SJSA1 (cell line): ENCODE measurements at regions not wholly inside any gene's neighbourhood (a gene's known extent, or its start where the extent isn't known, plus 50 kb on each side); places are given as distances from the start of the nearest gene placed in this dataset.
"Not testable (repeated sequence)": the region's sequence is repeated elsewhere in the genome, so short reads cannot be mapped to it uniquely, and the experiment has no call there.

Source experiments
- DNase-seq, 2 experiments: peaks; one replicate each; pipeline ENCODE4 v3.0.0-alpha.2; 2015 to 2020; ENCODE audit warnings: low spot score in 2 of 2, low read depth in 1 of 2
- H3K27ac ChIP-seq: fragments of 250-450 bp; sonication (Bioruptor Pico); 2 replicates; pipeline ENCODE4 v1.5.1; 2020; ENCODE audit warnings: mild to moderate bottlenecking, moderate library complexity
- H3K27me3 ChIP-seq: fragments of 250-450 bp; sonication (Bioruptor Pico); replicated peaks from 2 replicates; pipeline ENCODE4 v1.5.1; 2020; ENCODE audit warnings: mild to moderate bottlenecking, moderate library complexity
- H3K36me3 ChIP-seq: fragments of 250-450 bp; sonication (Bioruptor Pico); 2 replicates; pipeline ENCODE4 v1.5.1; 2020; ENCODE audit warnings: mild to moderate bottlenecking
- H3K4me1 ChIP-seq: fragments of 250-450 bp; sonication (Bioruptor Pico); replicated peaks from 2 replicates; pipeline ENCODE4 v1.6.1; 2021; ENCODE audit warnings: mild to moderate bottlenecking
- H3K4me3 ChIP-seq: fragments of 250-450 bp; sonication (Bioruptor Pico); 2 replicates; pipeline ENCODE4 v1.5.1; 2020; ENCODE audit warnings: mild to moderate bottlenecking
- H3K9me3 ChIP-seq: fragments of 250-450 bp; sonication (Bioruptor Pico); replicated peaks from 2 replicates; pipeline ENCODE4 v1.5.1; 2020; ENCODE audit warnings: mild to moderate bottlenecking

- Histone ChIP-seq H3K36me3 (no peaks in the 10 kb centered on the region), H3K9me3 (no peaks in the 10 kb centered on the region), H3K27ac (no peak overlapping the region), H3K4me3 (no peak overlapping the region), H3K27me3 (no peaks in the 10 kb centered on the region; the same call in 1 of the 2 replicates), H3K4me1 (no peaks in the 10 kb centered on the region)
- no peak for DNase-seq
These were observed 83.5 kb upstream of the OR9Q1 start for GRCh38 chr11:57940044-57940756.

GRCh38 chr11:57941875-57942274 is 81.8 kb upstream of the OR9Q1 start:
- Histone ChIP-seq H3K9me3 (no peaks in the 10 kb centered on the region), H3K4me1 (no peaks in the 10 kb centered on the region), H3K27ac (no peak overlapping the region), H3K36me3 (no peaks in the 10 kb centered on the region), H3K4me3 (no peak overlapping the region), H3K27me3 (no peaks in the 10 kb centered on the region)
- DNase-seq = no peak

DNA sequence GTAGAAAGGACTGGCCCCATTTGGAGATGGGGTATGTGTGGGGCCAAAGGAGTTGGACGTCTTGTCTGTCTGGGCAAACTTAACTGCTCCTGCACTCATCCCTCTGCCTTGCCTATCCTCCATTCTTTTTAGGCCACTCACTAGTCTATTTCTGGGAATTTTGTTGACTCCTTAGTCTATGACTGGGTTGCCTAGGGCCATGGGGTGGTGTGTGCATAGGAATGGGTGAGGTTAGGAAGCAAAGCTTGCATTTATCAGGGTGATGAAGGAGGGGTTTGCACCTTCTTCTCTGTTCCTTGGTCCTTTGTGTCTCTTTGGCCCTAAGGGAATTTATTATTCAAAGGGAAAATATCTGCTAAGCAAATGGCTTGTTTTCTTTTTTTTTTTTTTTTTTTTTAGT is 80.9 kb upstream of the OR9Q1 start:
- Histone ChIP-seq H3K27me3 (no peaks in the 10 kb centered on the region), H3K27ac (no peak overlapping the region), H3K4me1 (no peaks in the 10 kb centered on the region), H3K36me3 (no peaks in the 10 kb centered on the region), H3K9me3 (no peaks in the 10 kb centered on the region), H3K4me3 (no peak overlapping the region)
- DNase-seq = no peak

GRCh38 chr11:57943766-57944165 is 79.9 kb upstream of the OR9Q1 start:
- DNase-seq = not testable (repeated sequence)

GRCh38 chr11:57946628-57947027 is 77.1 kb upstream of the OR9Q1 start:
- Histone ChIP-seq H3K27ac (no peak overlapping the region), H3K4me1 (no peaks in the 10 kb centered on the region), H3K9me3 (no peaks in the 10 kb centered on the region), H3K4me3 (no peak overlapping the region), H3K27me3 (no peaks in the 10 kb centered on the region), H3K36me3 (no peaks in the 10 kb centered on the region)
- DNase-seq = no peak

More at GRCh38 chr11:57943766-57944165, 79.9 kb upstream of the OR9Q1 start:
- H3K27ac ChIP-seq, H3K4me3 ChIP-seq, H3K4me1 ChIP-seq, H3K9me3 ChIP-seq, H3K27me3 ChIP-seq, H3K36me3 ChIP-seq: not testable (repeated sequence)

DNA sequence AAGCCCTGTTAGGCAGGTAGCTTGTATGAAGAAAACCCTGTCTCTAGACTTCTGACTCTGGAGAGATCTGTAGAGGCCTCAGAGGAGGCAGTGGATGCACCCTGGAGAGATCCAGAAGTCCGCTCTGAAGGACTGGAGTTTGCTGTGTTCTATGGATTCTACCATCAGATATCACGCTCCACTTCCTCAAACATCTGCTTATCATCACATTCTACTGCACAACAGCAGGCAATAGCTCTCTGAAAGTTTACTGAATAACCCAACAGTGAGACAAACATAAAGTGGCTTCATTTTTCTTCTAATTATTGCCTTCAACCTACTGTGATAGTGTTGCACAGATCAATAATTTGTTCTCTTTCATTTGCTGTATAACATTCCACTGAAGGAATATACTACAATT is 59.0 kb upstream of the OR9Q1 start:
- Histone ChIP-seq H3K4me3 (no peak overlapping the region), H3K27ac (no peak overlapping the region), H3K36me3 (no peaks in the 10 kb centered on the region), H3K27me3 (no peaks in the 10 kb centered on the region), H3K4me1 (no peaks in the 10 kb centered on the region), H3K9me3 (no peaks in the 10 kb centered on the region)
- DNase-seq = no peak

- no peak for DNase-seq
- no peak overlapping the region for H3K4me3 ChIP-seq
- no peaks in the 10 kb centered on the region for H3K36me3 ChIP-seq
- H3K27me3 ChIP-seq = no peaks in the 10 kb centered on the region
- H3K9me3 ChIP-seq = no peaks in the 10 kb centered on the region
- no peak overlapping the region for H3K27ac ChIP-seq
- H3K4me1 ChIP-seq = no peaks in the 10 kb centered on the region
These were observed 52.2 kb upstream of the OR9Q1 start for GRCh38 chr11:57971272-57972012.

DNA sequence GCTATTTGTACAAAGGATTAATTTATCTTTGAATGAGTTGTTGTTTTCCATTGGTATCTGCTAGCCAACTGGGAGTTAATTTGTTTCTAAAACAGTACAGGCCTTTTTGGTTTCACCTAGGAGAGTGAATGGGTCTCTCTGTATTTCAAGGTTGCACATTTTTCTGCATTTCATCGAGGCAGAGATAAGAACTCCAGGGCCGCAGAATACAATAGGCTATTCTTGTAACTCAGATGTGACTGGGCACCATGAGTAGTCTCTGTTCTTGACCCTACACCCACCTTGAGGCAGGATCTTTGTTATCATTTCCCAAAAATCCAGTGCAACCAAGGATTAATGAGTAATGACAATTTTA is 51.7 kb upstream of the OR9Q1 start:
- DNase-seq = no peak
- Histone ChIP-seq H3K4me3 (no peak overlapping the region), H3K4me1 (no peaks in the 10 kb centered on the region), H3K36me3 (no peaks in the 10 kb centered on the region), H3K9me3 (no peaks in the 10 kb centered on the region), H3K27me3 (no peaks in the 10 kb centered on the region), H3K27ac (no peak overlapping the region)
